ENCODE measurements at regions not wholly inside any gene's neighbourhood (a gene's known extent, or its start where the extent isn't known, plus 50 kb on each side); places are given as distances from the start of the nearest gene placed in this dataset.

DNA sequence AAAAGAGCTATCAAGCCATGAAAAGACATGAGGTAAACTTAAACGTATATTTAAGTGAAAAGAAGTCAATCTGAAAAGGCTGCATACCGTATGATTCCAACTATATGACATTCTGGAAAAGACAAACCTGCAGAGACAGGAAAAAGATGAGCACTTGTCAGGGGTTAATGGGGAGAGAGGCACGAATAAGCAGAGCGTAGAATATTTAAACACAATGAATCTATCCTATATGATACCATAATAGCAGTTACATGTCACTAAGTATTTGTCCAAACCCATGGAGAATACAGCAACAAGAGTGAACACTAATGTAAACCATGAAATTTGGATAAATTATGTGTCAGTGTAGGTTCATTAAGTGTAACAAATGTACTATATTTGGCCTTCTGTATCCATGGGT, 560.3 kb upstream of the ANO3 start:
- Histone ChIP-seq H3K4me3 (ENCODE audit: low read depth in 2 of 2, low read length in 2 of 2) (no peak overlapping the region), H3K4me1 (ENCODE audit: control insufficient read depth, insufficient read depth, low read length) (no peaks in the 10 kb centered on the region), H3K27ac (ENCODE audit: low read length) (no peak overlapping the region), H3K9me3 (ENCODE audit: control insufficient read depth, insufficient read depth, low read depth, low read length) (no peaks in the 10 kb centered on the region), H3K36me3 (ENCODE audit: control insufficient read depth, insufficient read depth, low read length) (no peaks in the 10 kb centered on the region), H3K27me3 (ENCODE audit: control insufficient read depth, insufficient read depth, low read length) (no peaks in the 10 kb centered on the region)
- ChIA-PET POLR2A (no interaction called here), CTCF (no interaction called here)
- no TSS peak for BruUV-seq (replicated peaks)
- TF ChIP-seq, protein P1, sequence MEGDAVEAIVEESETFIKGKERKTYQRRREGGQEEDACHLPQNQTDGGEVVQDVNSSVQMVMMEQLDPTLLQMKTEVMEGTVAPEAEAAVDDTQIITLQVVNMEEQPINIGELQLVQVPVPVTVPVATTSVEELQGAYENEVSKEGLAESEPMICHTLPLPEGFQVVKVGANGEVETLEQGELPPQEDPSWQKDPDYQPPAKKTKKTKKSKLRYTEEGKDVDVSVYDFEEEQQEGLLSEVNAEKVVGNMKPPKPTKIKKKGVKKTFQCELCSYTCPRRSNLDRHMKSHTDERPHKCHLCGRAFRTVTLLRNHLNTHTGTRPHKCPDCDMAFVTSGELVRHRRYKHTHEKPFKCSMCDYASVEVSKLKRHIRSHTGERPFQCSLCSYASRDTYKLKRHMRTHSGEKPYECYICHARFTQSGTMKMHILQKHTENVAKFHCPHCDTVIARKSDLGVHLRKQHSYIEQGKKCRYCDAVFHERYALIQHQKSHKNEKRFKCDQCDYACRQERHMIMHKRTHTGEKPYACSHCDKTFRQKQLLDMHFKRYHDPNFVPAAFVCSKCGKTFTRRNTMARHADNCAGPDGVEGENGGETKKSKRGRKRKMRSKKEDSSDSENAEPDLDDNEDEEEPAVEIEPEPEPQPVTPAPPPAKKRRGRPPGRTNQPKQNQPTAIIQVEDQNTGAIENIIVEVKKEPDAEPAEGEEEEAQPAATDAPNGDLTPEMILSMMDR (IDR thresholded peaks at IDR 0.05) = no peak
- TF ChIP-seq SIN3A (IDR thresholded peaks at IDR 0.05; ENCODE audit: borderline replicate concordance, insufficient read depth, low read depth, low read length) (no peak), POLR2AphosphoS5 (IDR thresholded peaks at IDR 0.05; ENCODE audit: low read depth, low read length) (no peak), TCF7L2 (IDR thresholded peaks at IDR 0.05; ENCODE audit: low read depth, low read length) (no peak)
- TF ChIP-seq, protein P2, sequence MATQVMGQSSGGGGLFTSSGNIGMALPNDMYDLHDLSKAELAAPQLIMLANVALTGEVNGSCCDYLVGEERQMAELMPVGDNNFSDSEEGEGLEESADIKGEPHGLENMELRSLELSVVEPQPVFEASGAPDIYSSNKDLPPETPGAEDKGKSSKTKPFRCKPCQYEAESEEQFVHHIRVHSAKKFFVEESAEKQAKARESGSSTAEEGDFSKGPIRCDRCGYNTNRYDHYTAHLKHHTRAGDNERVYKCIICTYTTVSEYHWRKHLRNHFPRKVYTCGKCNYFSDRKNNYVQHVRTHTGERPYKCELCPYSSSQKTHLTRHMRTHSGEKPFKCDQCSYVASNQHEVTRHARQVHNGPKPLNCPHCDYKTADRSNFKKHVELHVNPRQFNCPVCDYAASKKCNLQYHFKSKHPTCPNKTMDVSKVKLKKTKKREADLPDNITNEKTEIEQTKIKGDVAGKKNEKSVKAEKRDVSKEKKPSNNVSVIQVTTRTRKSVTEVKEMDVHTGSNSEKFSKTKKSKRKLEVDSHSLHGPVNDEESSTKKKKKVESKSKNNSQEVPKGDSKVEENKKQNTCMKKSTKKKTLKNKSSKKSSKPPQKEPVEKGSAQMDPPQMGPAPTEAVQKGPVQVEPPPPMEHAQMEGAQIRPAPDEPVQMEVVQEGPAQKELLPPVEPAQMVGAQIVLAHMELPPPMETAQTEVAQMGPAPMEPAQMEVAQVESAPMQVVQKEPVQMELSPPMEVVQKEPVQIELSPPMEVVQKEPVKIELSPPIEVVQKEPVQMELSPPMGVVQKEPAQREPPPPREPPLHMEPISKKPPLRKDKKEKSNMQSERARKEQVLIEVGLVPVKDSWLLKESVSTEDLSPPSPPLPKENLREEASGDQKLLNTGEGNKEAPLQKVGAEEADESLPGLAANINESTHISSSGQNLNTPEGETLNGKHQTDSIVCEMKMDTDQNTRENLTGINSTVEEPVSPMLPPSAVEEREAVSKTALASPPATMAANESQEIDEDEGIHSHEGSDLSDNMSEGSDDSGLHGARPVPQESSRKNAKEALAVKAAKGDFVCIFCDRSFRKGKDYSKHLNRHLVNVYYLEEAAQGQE (IDR thresholded peaks at IDR 0.05; ENCODE audit: insufficient read depth in 1 of 2, low read depth in 2 of 2, low read length in 1 of 2) = no peak
- DNase-seq (ENCODE audit: low read depth, low spot score) (no peak), ATAC-seq (no peak)
- intact Hi-C loops (cut with micrococcal nuclease; ENCODE audit: unreplicated experiment) = no loop called here
- in situ Hi-C loops (cut with HindIII; ENCODE audit: low pct_unique_long_range_greater_than_20kb, low sequenced_read_pairs) = no loop called here

DNA sequence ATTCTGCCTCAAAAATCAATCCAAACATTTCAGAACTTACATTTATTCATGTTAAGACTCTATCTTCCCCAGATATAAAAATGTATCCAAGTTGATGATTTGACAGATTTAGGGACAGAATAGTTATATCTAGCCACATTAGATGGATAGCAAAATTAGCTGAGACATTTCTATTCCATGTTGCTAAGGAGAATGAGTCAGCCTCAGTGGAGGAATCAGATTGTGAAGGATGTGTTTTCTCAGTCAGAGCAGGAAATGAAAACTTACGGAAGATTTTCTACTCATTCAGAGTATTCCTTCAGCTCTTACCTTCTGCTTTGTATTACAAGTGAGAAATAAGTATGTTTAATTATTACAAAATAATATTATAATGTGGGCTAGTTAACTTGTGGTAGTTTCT, 556.3 kb upstream of the ANO3 start:
- Histone ChIP-seq H3K27me3 (ENCODE audit: control insufficient read depth, insufficient read depth, low read length) (no peaks in the 10 kb centered on the region), H3K4me1 (ENCODE audit: control insufficient read depth, insufficient read depth, low read length) (no peaks in the 10 kb centered on the region), H3K4me3 (ENCODE audit: low read depth in 2 of 2, low read length in 2 of 2) (no peak overlapping the region), H3K9me3 (ENCODE audit: control insufficient read depth, insufficient read depth, low read depth, low read length) (no peaks in the 10 kb centered on the region), H3K27ac (ENCODE audit: low read length) (no peak overlapping the region), H3K36me3 (ENCODE audit: control insufficient read depth, insufficient read depth, low read length) (no peaks in the 10 kb centered on the region)
- ChIA-PET CTCF (no interaction called here), POLR2A (no interaction called here)
- ATAC-seq = no peak
- BruUV-seq (replicated peaks) = no TSS peak
- no peak for DNase-seq (ENCODE audit: low read depth, low spot score)
- intact Hi-C loops (cut with micrococcal nuclease; ENCODE audit: unreplicated experiment) (no loop called here), in situ Hi-C loops (cut with HindIII; ENCODE audit: low pct_unique_long_range_greater_than_20kb, low sequenced_read_pairs) (no loop called here)
- TF ChIP-seq, protein P1 (IDR thresholded peaks at IDR 0.05) = no peak
- TF ChIP-seq POLR2AphosphoS5 (IDR thresholded peaks at IDR 0.05; ENCODE audit: low read depth, low read length) (no peak), SIN3A (IDR thresholded peaks at IDR 0.05; ENCODE audit: borderline replicate concordance, insufficient read depth, low read depth, low read length) (no peak), TCF7L2 (IDR thresholded peaks at IDR 0.05; ENCODE audit: low read depth, low read length) (no peak)
- TF ChIP-seq, protein P2 (IDR thresholded peaks at IDR 0.05; ENCODE audit: insufficient read depth in 1 of 2, low read depth in 2 of 2, low read length in 1 of 2) = no peak
